ENCODE measurements at regions not wholly inside any gene's neighbourhood (a gene's known extent, or its start where the extent isn't known, plus 50 kb on each side); places are given as distances from the start of the nearest gene placed in this dataset.

DNA sequence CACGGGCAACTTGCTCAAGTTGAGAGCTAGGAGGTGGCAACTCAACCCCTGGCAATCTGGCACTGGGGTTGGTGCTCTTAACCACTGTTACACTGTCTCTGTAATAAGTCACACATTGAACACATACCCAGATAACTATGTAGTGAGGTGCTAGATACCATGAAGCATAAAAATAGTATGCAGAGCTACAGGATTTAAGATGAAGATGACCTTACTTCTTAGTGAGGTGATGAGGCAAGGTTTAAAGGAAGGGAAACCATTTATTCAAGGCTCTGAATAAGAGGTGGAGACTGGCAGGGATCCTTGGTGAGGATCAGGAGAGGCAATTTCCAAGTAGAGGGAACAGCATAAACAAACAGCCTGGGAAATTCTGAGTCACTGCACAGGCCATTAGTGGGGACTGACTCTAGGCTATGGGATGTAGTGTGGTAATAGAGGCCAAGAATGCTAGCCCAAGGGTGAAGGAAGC is 67.6 kb upstream of the NR3C1 start:
- no peak overlapping the region for H3K27ac ChIP-seq (ENCODE audit: low read depth in 1 of 2, low read length in 2 of 2)
- no peak overlapping the region for H3K4me3 Mint-ChIP-seq
- H3K4me3 ChIP-seq (replicated peaks in 1 of 3; ENCODE audit: low read depth in 2 of 3, low read length in 3 of 3), result no peak overlapping the region
- no peak overlapping the region for H2AFZ ChIP-seq (ENCODE audit: insufficient read depth, low read depth, low read length, poor library complexity, severe bottlenecking)
- no peak for DNase-seq
- H3K9me3 ChIP-seq (replicated peaks in 1 of 2; ENCODE audit: control insufficient read depth in 1 of 2, insufficient read depth in 1 of 2, low read length in 2 of 2), result no peaks in the 10 kb centered on the region
- no peak overlapping the region for H3K9ac ChIP-seq (ENCODE audit: insufficient read depth, low read length, poor library complexity, severe bottlenecking)
- H3K36me3 ChIP-seq (replicated peaks in 1 of 2; ENCODE audit: control insufficient read depth in 1 of 2, insufficient read depth in 2 of 2, low read length in 2 of 2), result no peaks in the 10 kb centered on the region
- no peaks in the 10 kb centered on the region for H3K27me3 ChIP-seq (ENCODE audit: control insufficient read depth in 2 of 2, insufficient read depth in 2 of 2, low read length in 2 of 2)
- no peak overlapping the region for H3K27ac Mint-ChIP-seq
- H3K27me3 Mint-ChIP-seq (ENCODE audit: low read depth in 3 of 3), result peaks cover 0 to 2% (median 0%) of the 10 kb centered on the region in 3 donors
- WGBS (ENCODE audit: insufficient coverage), result no CpG with 5 or more reads among the region's 1 CpG
- H3K79me2 ChIP-seq (ENCODE audit: insufficient read depth, low read length), result no peaks in the 10 kb centered on the region
- H3K4me2 ChIP-seq (replicated peaks; ENCODE audit: extremely low read depth, low read length, poor library complexity, severe bottlenecking), result no peak overlapping the region
- no peaks in the 10 kb centered on the region for H4K20me1 ChIP-seq (ENCODE audit: insufficient read depth, low read length)
- H3K36me3 Mint-ChIP-seq, result no peaks in the 10 kb centered on the region
- intact Hi-C loops (cut with micrococcal nuclease), result no loop called here
- peaks cover 0 to 2% (median 0%) of the 10 kb centered on the region in 7 donors for H3K9me3 Mint-ChIP-seq
- TF ChIP-seq, protein P1, sequence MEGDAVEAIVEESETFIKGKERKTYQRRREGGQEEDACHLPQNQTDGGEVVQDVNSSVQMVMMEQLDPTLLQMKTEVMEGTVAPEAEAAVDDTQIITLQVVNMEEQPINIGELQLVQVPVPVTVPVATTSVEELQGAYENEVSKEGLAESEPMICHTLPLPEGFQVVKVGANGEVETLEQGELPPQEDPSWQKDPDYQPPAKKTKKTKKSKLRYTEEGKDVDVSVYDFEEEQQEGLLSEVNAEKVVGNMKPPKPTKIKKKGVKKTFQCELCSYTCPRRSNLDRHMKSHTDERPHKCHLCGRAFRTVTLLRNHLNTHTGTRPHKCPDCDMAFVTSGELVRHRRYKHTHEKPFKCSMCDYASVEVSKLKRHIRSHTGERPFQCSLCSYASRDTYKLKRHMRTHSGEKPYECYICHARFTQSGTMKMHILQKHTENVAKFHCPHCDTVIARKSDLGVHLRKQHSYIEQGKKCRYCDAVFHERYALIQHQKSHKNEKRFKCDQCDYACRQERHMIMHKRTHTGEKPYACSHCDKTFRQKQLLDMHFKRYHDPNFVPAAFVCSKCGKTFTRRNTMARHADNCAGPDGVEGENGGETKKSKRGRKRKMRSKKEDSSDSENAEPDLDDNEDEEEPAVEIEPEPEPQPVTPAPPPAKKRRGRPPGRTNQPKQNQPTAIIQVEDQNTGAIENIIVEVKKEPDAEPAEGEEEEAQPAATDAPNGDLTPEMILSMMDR (IDR thresholded peaks at IDR 0.05), result no peak
- no peaks in the 10 kb centered on the region for H3K4me1 ChIP-seq (ENCODE audit: control insufficient read depth in 1 of 2, insufficient read depth in 2 of 2, low read length in 2 of 2)
- H3K4me1 Mint-ChIP-seq, result no peaks in the 10 kb centered on the region

DNA sequence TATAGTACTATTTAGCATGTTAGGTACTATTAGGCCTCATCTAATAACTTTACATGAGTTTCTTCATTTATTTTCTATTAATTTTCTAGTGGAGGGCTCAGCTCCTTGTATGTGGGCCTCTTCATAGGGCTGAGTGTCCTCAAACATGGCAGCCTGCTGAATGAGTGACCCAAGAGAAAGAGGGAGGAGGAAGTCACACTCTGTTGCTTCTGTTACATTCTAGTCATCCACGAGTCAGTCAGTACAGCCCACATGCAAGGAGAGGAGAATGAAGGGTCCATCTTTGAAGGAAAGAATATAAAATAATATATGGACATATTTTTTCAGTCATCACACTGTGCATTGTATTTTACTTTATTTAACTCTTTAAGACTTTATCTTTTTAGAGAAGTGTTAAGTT is 66.6 kb upstream of the NR3C1 start:
- no peaks in the 10 kb centered on the region for H3K79me2 ChIP-seq (ENCODE audit: insufficient read depth, low read length)
- no peak overlapping the region for H2AFZ ChIP-seq (ENCODE audit: insufficient read depth, low read depth, low read length, poor library complexity, severe bottlenecking)
- H3K9ac ChIP-seq (ENCODE audit: insufficient read depth, low read length, poor library complexity, severe bottlenecking), result no peak overlapping the region
- TF ChIP-seq, protein P1 (IDR thresholded peaks at IDR 0.05), result no peak
- Mint-ChIP-seq H3K27ac (no peak overlapping the region), H3K4me1 (no peaks in the 10 kb centered on the region), H3K9me3 (peaks cover 0 to 2% (median 0%) of the 10 kb centered on the region in 7 donors), H3K27me3 (ENCODE audit: low read depth in 3 of 3) (peaks cover 0 to 2% (median 0%) of the 10 kb centered on the region in 3 donors), H3K4me3 (no peak overlapping the region), H3K36me3 (no peaks in the 10 kb centered on the region)
- intact Hi-C loops (cut with micrococcal nuclease), result no loop called here
- H4K20me1 ChIP-seq (ENCODE audit: insufficient read depth, low read length), result no peaks in the 10 kb centered on the region
- no CpG with 5 or more reads among the region's 1 CpG for WGBS (ENCODE audit: insufficient coverage)
- no peaks in the 10 kb centered on the region for H3K36me3 ChIP-seq (replicated peaks in 1 of 2; ENCODE audit: control insufficient read depth in 1 of 2, insufficient read depth in 2 of 2, low read length in 2 of 2)
- no peaks in the 10 kb centered on the region for H3K9me3 ChIP-seq (replicated peaks in 1 of 2; ENCODE audit: control insufficient read depth in 1 of 2, insufficient read depth in 1 of 2, low read length in 2 of 2)
- no peak overlapping the region for H3K4me2 ChIP-seq (replicated peaks; ENCODE audit: extremely low read depth, low read length, poor library complexity, severe bottlenecking)
- H3K27ac ChIP-seq (ENCODE audit: low read depth in 1 of 2, low read length in 2 of 2), result no peak overlapping the region
- no peak for DNase-seq
- no peaks in the 10 kb centered on the region for H3K27me3 ChIP-seq (ENCODE audit: control insufficient read depth in 2 of 2, insufficient read depth in 2 of 2, low read length in 2 of 2)
- no peak overlapping the region for H3K4me3 ChIP-seq (replicated peaks in 1 of 3; ENCODE audit: low read depth in 2 of 3, low read length in 3 of 3)
- H3K4me1 ChIP-seq (ENCODE audit: control insufficient read depth in 1 of 2, insufficient read depth in 2 of 2, low read length in 2 of 2), result no peaks in the 10 kb centered on the region
